Naive thymus-derived CD4-positive, alpha-beta T cell (primary cell): ENCODE measurements at regions not wholly inside any gene's neighbourhood (a gene's known extent, or its start where the extent isn't known, plus 50 kb on each side); places are given as distances from the start of the nearest gene placed in this dataset.
A peak's percentile ranks its signal among the peaks of the same experiment; 100 is the strongest.

Experiments
- ATAC-seq: fragments of 150-1000 bp; cut with Tn5 transposase; 2 replicates; pipeline ENCODE4 v1.10.0; 2021; ENCODE audit warnings: mild to moderate bottlenecking, moderate library complexity
- CTCF ChIA-PET: fragments of 350-600 bp; sonication (Branson Sonifier 250); formaldehyde crosslinking; loops from one replicate; lab custom pipeline; 2021; ENCODE audit warnings: antibody characterized with exemption; lab: Charles Lee
- POLR2A ChIA-PET: fragments of 350-600 bp; sonication (Branson Sonifier 250); formaldehyde crosslinking; loops from one replicate; lab custom pipeline; 2021; ENCODE audit warnings: antibody characterized with exemption, inconsistent platforms; lab: Charles Lee
- DNase-seq, 9 donors: peaks; one replicate each; pipeline versions ENCODE4 v3.0.0 to v3.0.0-alpha.2; 2020 to 2022; ENCODE audit warnings: mixed read lengths in 1 of 9
- H3K27ac ChIP-seq: one replicate; pipeline ENCODE4 v1.7.0; 2013; ENCODE audit warnings: mild to moderate bottlenecking, low read depth, low read length, moderate library complexity
- H3K27me3 ChIP-seq, 2 donors: one replicate each; pipeline ENCODE4 v1.7.0; 2013; ENCODE audit warnings: low read length in 2 of 2, mild to moderate bottlenecking in 2 of 2, moderate library complexity in 2 of 2; ENCODE audit not compliant: control insufficient read depth in 2 of 2, insufficient read depth in 2 of 2
- H3K36me3 ChIP-seq, 3 experiments: 1 replicate in 2 of 3; 2 replicates in 1 of 3; pipeline ENCODE4 v1.7.0; 2013; ENCODE audit warnings: low read length in 3 of 3, mild to moderate bottlenecking in 3 of 3, moderate library complexity in 1 of 3; ENCODE audit not compliant: insufficient read depth in 3 of 3, control insufficient read depth in 2 of 3
- H3K4me1 ChIP-seq, 2 donors: one replicate each; pipeline ENCODE4 v1.7.0; 2013; ENCODE audit warnings: low read length in 2 of 2, mild to moderate bottlenecking in 2 of 2, moderate library complexity in 1 of 2; ENCODE audit not compliant: control insufficient read depth in 2 of 2, insufficient read depth in 2 of 2
- H3K4me3 ChIP-seq: 2 replicates; pipeline ENCODE4 v1.7.0; 2013; ENCODE audit warnings: mild to moderate bottlenecking, low read length
- H3K9me3 ChIP-seq, 3 experiments: 1 replicate in 2 of 3; 2 replicates in 1 of 3; pipeline ENCODE4 v1.7.0; 2013; ENCODE audit warnings: low read length in 3 of 3; ENCODE audit not compliant: control insufficient read depth in 2 of 3
- H3K27ac Mint-ChIP-seq, 9 donors: one replicate each; pipeline ENCODE4 v1.8.0; 2020 to 2022; ENCODE audit warnings: mixed read lengths in 9 of 9, mild to moderate bottlenecking in 8 of 9, moderate library complexity in 5 of 9, inconsistent platforms in 2 of 9
- H3K27me3 Mint-ChIP-seq, 5 donors: one replicate each; pipeline ENCODE4 v1.8.0; 2021 to 2022; ENCODE audit warnings: mixed read lengths in 5 of 5, mild to moderate bottlenecking in 1 of 5
- H3K36me3 Mint-ChIP-seq, 5 donors: one replicate each; pipeline ENCODE4 v1.8.0; 2020 to 2022; ENCODE audit warnings: mixed read lengths in 5 of 5, mild to moderate bottlenecking in 3 of 5, inconsistent platforms in 1 of 5
- H3K4me1 Mint-ChIP-seq, 7 donors: one replicate each; pipeline ENCODE4 v1.8.0; 2020 to 2022; ENCODE audit warnings: mixed read lengths in 7 of 7, mild to moderate bottlenecking in 3 of 7, inconsistent platforms in 1 of 7
- H3K4me3 Mint-ChIP-seq, 10 donors: one replicate each; pipeline ENCODE4 v1.8.0; 2020 to 2022; ENCODE audit warnings: mild to moderate bottlenecking in 10 of 10, mixed read lengths in 10 of 10, moderate library complexity in 6 of 10, inconsistent platforms in 2 of 10
- H3K9me3 Mint-ChIP-seq, 11 donors: one replicate each; pipeline ENCODE4 v1.8.0; 2020 to 2022; ENCODE audit warnings: mixed read lengths in 11 of 11, mild to moderate bottlenecking in 4 of 11, inconsistent platforms in 1 of 11, moderate library complexity in 1 of 11
- intact Hi-C, 2 donors: fragments of 100-400 bp; cut with micrococcal nuclease; formaldehyde crosslinking; loops; one replicate each; pipeline ENCODE4 v1.15.1; 2023

DNA sequence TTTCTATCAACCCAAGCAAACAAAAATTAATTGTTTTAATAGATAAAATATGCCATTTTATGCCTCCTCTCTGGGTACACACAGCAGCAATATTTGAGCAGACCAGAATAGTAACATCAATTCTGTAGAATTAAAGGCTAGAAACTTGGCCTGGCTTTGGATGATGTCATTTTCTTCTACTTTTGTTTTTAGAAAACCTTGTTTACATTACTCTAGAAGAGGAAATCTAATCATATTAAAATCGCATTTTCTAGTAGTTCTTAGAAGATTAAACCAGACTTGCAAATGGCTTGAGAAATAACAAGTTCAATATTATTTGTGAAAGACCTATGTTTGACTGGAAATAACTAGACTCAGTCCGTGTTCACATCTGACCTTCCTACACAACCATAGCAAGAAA lies 102.3 kb upstream of the RFX8 start:
- Histone ChIP-seq H3K36me3 (no peaks in the 10 kb centered on the region), H3K9me3 (no peaks in the 10 kb centered on the region), H3K4me3 (no peak overlapping the region), H3K27me3 (no peaks in the 10 kb centered on the region), H3K27ac (no peak overlapping the region), H3K4me1 (no peaks in the 10 kb centered on the region)
- DNase-seq (no peak), ATAC-seq (no peak)
- H3K27ac Mint-ChIP-seq: peak overlapping the region in 1 of 9 donors; percentile 16
- intact Hi-C loops: loop anchor here in 1 of 2 donors (10.0 kb wide), 1 partner anchor 252 kb away; no protein-coding TSS in a partner anchor
- no peak overlapping the region for H3K4me3 Mint-ChIP-seq
- ChIA-PET POLR2A (no interaction called here), CTCF (no interaction called here)
- H3K27me3 Mint-ChIP-seq: peaks cover 0 to 2% (median 0%) of the 10 kb centered on the region in 5 donors
- peaks cover 0 to 13% (median 5%) of the 10 kb centered on the region in 11 donors for H3K9me3 Mint-ChIP-seq
- H3K4me1 Mint-ChIP-seq: peaks cover 17 to 63% (median 42%) of the 10 kb centered on the region in 7 donors
- peaks cover 0 to 14% (median 7%) of the 10 kb centered on the region in 5 donors for H3K36me3 Mint-ChIP-seq

DNA sequence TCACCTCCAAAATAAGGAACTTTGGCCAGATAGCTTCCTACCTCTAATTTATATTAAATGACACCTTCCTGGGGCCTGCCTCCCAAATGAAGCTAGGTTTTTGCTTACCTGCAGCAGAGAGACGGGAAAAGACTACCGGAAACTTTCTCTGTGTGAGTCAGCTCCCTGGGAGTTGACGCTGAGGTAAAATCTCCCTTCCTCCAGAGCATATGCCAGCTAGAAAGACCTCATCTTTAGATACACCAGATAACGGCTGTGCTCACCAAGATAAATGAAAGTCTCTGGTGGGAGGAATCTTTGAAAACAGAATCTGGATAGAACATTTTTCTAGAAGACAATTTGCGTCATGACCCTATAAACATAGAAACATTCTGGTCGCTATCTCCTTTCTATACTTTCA lies 99.7 kb upstream of the RFX8 start:
- no peak overlapping the region for H3K4me3 ChIP-seq
- H3K27ac Mint-ChIP-seq: peak overlapping the region in 2 of 9 donors; percentile 17 to 26
- no peaks in the 10 kb centered on the region for H3K27me3 ChIP-seq
- H3K4me1 Mint-ChIP-seq: peaks cover 26 to 73% (median 59%) of the 10 kb centered on the region in 7 donors
- H3K4me1 ChIP-seq: peaks cover 10 to 14% of the 10 kb centered on the region in 2 donors
- POLR2A ChIA-PET: no interaction called here
- ATAC-seq (no peak), DNase-seq (no peak)
- no peaks in the 10 kb centered on the region for H3K9me3 ChIP-seq
- peaks cover 0 to 2% (median 0%) of the 10 kb centered on the region in 5 donors for H3K27me3 Mint-ChIP-seq
- intact Hi-C loops: loop anchor here (5.0 to 10.0 kb wide), 5 partner anchors 48 to 258 kb away; partner anchors contain the start of gene RFX8 (in 1 of the 2)
- H3K4me3 Mint-ChIP-seq: peak overlapping the region in 1 of 10 donors; percentile 2
- H3K36me3 ChIP-seq: no peaks in the 10 kb centered on the region
- H3K36me3 Mint-ChIP-seq: peaks cover 0 to 21% (median 0%) of the 10 kb centered on the region in 5 donors
- H3K9me3 Mint-ChIP-seq: peaks cover 0 to 8% (median 2%) of the 10 kb centered on the region in 11 donors
- H3K27ac ChIP-seq: no peak overlapping the region
- CTCF ChIA-PET: no interaction called here

DNA sequence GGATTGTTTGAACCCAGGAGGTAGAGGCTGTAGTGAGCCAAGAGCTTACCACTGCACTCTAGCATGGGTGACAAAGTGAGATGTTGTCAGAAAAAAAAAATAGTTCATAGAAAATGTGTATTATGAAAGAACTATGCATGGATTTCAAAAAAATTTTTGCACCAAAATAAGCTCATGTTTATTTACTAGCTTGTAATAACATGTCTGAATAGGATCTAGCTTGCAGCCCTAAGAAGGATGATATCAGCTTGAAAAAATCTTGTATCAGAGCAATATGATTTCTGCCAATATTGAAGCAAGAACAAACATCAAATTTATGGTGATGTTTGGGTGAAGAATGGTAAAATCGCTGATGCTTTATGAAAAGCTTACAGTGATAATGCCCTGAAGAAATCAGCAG lies 97.0 kb upstream of the RFX8 start:
- Histone ChIP-seq H3K27ac (no peak overlapping the region), H3K9me3 (no peaks in the 10 kb centered on the region), H3K4me3 (no peak overlapping the region), H3K36me3 (no peaks in the 10 kb centered on the region), H3K4me1 (peaks cover 10 to 23% of the 10 kb centered on the region in 2 donors), H3K27me3 (no peaks in the 10 kb centered on the region)
- DNase-seq: no peak
- peak overlapping the region in 7 of 9 donors; percentile 0 to 91 (median 15) for H3K27ac Mint-ChIP-seq
- ChIA-PET CTCF (interaction anchor here (0.6 to 0.7 kb wide), 4 partner anchors 76 to 559 kb away, joined by 3 to 4 read pairs (median 3); no protein-coding TSS in a partner anchor), POLR2A (interaction anchor here (0.5 to 1.2 kb wide), 6 partner anchors 24 to 242 kb away, joined by 3 to 7 read pairs (median 3); no protein-coding TSS in a partner anchor)
- H3K9me3 Mint-ChIP-seq: peaks cover 0 to 9% (median 0%) of the 10 kb centered on the region in 11 donors
- peaks cover 0 to 22% (median 0%) of the 10 kb centered on the region in 5 donors for H3K36me3 Mint-ChIP-seq
- no peak for ATAC-seq
- H3K4me3 Mint-ChIP-seq: peak overlapping the region in 1 of 10 donors; percentile 7
- peaks cover 21 to 72% (median 56%) of the 10 kb centered on the region in 7 donors for H3K4me1 Mint-ChIP-seq
- intact Hi-C loops: loop anchor here (1.0 to 10.0 kb wide), 11 partner anchors 17 to 260 kb away; partner anchors contain the start of genes MAP4K4 (in 2 of the 2) and RFX8 (in 2 of the 2)
- H3K27me3 Mint-ChIP-seq: peaks cover 0 to 7% (median 0%) of the 10 kb centered on the region in 5 donors

DNA sequence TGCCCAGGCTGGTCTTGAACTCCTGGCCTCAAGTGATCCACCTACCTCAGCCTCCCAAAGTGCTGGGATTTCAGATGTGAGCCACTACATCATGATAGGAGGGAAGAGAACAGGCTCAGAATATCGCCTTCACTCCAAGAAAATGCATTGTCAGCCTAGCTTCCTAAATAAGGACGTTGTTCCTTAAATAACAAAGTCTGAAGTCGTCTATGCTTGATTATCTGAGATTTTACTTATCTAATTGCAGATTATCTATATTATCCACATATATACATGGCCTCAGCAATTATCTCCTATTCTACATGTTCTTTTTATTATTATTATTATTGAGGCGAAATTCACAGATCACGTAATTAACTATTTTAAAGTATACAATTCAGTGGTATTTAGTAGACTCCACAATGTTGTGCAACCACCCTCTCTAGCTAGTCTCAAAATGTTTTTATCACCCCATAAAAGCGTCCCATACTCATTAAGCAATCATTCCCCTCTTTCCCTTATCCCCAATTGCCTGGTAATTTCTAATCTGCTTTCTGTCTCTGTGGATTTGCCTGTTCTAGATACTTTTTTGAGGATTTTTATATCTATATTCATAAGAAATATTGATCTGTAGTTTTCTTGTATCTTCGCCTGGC lies 95.1 kb upstream of the RFX8 start:
- ATAC-seq (no peak), DNase-seq (no peak)
- Histone ChIP-seq H3K36me3 (no peaks in the 10 kb centered on the region), H3K9me3 (no peaks in the 10 kb centered on the region), H3K4me1 (peaks cover 10 to 33% of the 10 kb centered on the region in 2 donors), H3K27ac (no peak overlapping the region), H3K27me3 (no peaks in the 10 kb centered on the region), H3K4me3 (peak overlapping the region; percentile 12)
- Mint-ChIP-seq H3K27ac (peak overlapping the region; percentile 82 to 96 (median 91)), H3K27me3 (peaks cover 0 to 15% (median 0%) of the 10 kb centered on the region in 5 donors), H3K36me3 (peaks cover 0 to 22% (median 0%) of the 10 kb centered on the region in 5 donors), H3K4me3 (peak overlapping the region; percentile 61 to 90 (median 80)), H3K4me1 (peaks cover 16 to 75% (median 62%) of the 10 kb centered on the region in 7 donors), H3K9me3 (peaks cover 0 to 9% (median 0%) of the 10 kb centered on the region in 11 donors)
- CTCF ChIA-PET: no interaction called here
- POLR2A ChIA-PET: interaction anchor here (0.8 to 1.4 kb wide), 7 partner anchors 12 to 261 kb away, joined by 3 to 5 read pairs (median 3); partner anchors contain the start of gene RFX8
- intact Hi-C loops: loop anchor here (1.0 to 10.0 kb wide), 12 partner anchors 9 to 262 kb away; partner anchors contain the start of genes RFX8 (in 2 of the 2) and MAP4K4 (in 1 of the 2)

DNA sequence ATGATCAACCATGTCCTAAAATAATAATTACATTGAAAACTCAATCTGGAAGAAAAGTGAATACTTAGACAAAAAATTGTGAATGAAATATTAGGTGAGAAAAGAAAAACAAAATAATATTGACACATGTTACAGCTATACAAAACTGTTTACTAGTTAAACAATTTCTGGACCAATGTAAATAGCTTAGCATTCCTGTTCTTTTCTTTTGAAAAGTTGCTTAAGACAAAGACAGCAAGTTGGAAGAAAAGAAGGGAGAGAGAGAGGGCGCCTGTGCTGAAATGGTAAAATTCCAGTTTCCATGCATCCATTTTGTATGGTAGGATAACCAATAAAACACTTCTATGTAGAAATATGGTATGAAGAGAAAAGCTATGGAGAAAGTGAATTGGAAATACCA lies 94.1 kb upstream of the RFX8 start:
- ChIA-PET POLR2A (interaction anchor here (0.7 to 1.2 kb wide), 5 partner anchors 11 to 151 kb away, joined by 3 to 4 read pairs (median 4); no protein-coding TSS in a partner anchor), CTCF (no interaction called here)
- H3K4me3 Mint-ChIP-seq: peak overlapping the region in 2 of 10 donors; percentile 45 to 54

DNA sequence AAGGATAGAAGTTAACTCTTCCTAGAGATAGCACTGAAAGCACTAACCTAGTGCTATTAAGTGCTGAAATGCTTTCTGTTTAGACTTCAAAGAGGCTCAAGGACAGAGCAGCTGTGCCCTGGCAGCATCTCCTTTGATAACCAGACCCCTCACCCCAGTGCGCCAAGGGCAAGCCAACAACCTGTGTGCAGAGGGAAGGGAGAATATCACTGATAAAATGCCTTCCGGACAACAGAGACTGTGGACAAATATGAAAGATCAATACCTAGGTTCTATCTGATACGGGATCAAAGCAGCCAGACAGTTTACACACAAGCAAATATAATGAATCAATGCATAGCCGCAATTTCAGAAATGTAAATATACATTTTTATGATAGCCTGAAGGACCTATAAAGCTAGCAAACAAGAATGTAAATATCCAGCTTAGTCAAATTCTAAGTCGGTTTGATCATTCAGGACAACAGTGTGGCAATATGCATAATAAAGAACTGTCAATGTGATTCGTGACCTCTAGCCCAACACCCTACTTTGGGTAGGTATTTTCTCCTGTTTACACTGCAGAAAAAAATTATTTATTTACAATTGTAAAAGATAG lies 91.8 kb upstream of the RFX8 start:
- H3K4me1 Mint-ChIP-seq: peaks cover 32 to 80% (median 67%) of the 10 kb centered on the region in 7 donors
- peaks cover 0 to 27% (median 0%) of the 10 kb centered on the region in 5 donors for H3K36me3 Mint-ChIP-seq
- Histone ChIP-seq H3K4me1 (peaks cover 10 to 49% of the 10 kb centered on the region in 2 donors), H3K27ac (no peak overlapping the region), H3K36me3 (no peaks in the 10 kb centered on the region), H3K4me3 (no peak overlapping the region), H3K9me3 (no peaks in the 10 kb centered on the region), H3K27me3 (no peaks in the 10 kb centered on the region)
- intact Hi-C loops: no loop called here
- no peak for DNase-seq
- H3K9me3 Mint-ChIP-seq: peaks cover 0 to 9% (median 0%) of the 10 kb centered on the region in 11 donors
- peak overlapping the region in 2 of 9 donors; percentile 49 to 51 for H3K27ac Mint-ChIP-seq
- H3K27me3 Mint-ChIP-seq: peaks cover 0 to 18% (median 0%) of the 10 kb centered on the region in 5 donors
- ChIA-PET POLR2A (no interaction called here), CTCF (no interaction called here)
- H3K4me3 Mint-ChIP-seq: no peak overlapping the region
- ATAC-seq: no peak

More for the DNA sequence above, 94.1 kb upstream of the RFX8 start:
- H3K36me3 Mint-ChIP-seq: peaks cover 0 to 25% (median 0%) of the 10 kb centered on the region in 5 donors
- H3K4me3 ChIP-seq: no peak overlapping the region
- peaks cover 0 to 9% (median 0%) of the 10 kb centered on the region in 11 donors for H3K9me3 Mint-ChIP-seq
- H3K27ac Mint-ChIP-seq: peak overlapping the region in 7 of 9 donors; percentile 9 to 84 (median 55)
- H3K27ac ChIP-seq: no peak overlapping the region
- peaks cover 23 to 75% (median 66%) of the 10 kb centered on the region in 7 donors for H3K4me1 Mint-ChIP-seq
- DNase-seq: no peak
- no peaks in the 10 kb centered on the region for H3K9me3 ChIP-seq
- H3K27me3 Mint-ChIP-seq: peaks cover 0 to 18% (median 0%) of the 10 kb centered on the region in 5 donors
- ATAC-seq: no peak
- H3K36me3 ChIP-seq: no peaks in the 10 kb centered on the region
- no peaks in the 10 kb centered on the region for H3K27me3 ChIP-seq
- intact Hi-C loops: no loop called here
- H3K4me1 ChIP-seq: peaks cover 10 to 33% of the 10 kb centered on the region in 2 donors
